Activated CD8-positive, alpha-beta T cell treated with anti-CD3 and anti-CD28 coated beads for 36 hours (primary cell): ENCODE measurements at regions not wholly inside any gene's neighbourhood (a gene's known extent, or its start where the extent isn't known, plus 50 kb on each side); places are given as distances from the start of the nearest gene placed in this dataset.
A peak's percentile ranks its signal among the peaks of the same experiment; 100 is the strongest.

Source experiments
- ATAC-seq: fragments of 200-7000 bp; cut with Tn5 transposase; one replicate; pipeline ENCODE4 v1.10.0; 2021; ENCODE audit warnings: mild to moderate bottlenecking, moderate library complexity
- CTCF ChIA-PET: fragments of 350-600 bp; sonication (Branson Sonifier 250); formaldehyde crosslinking; loops from one replicate; lab custom pipeline; 2021; ENCODE audit warnings: antibody characterized with exemption; lab: Charles Lee
- POLR2A ChIA-PET: fragments of 350-600 bp; sonication (Branson Sonifier 250); formaldehyde crosslinking; loops from one replicate; lab custom pipeline; 2021; ENCODE audit warnings: antibody characterized with exemption; lab: Charles Lee
- DNase-seq: peaks from one replicate; pipeline ENCODE4 v3.0.0-alpha.2; 2020
- H3K27ac Mint-ChIP-seq: one replicate; pipeline ENCODE4 v1.8.0; 2021; ENCODE audit warnings: mild to moderate bottlenecking, mixed read lengths
- H3K27me3 Mint-ChIP-seq: one replicate; pipeline ENCODE4 v1.8.0; 2021; ENCODE audit warnings: mixed read lengths
- H3K36me3 Mint-ChIP-seq: one replicate; pipeline ENCODE4 v1.8.0; 2021; ENCODE audit warnings: low read depth, mixed read lengths
- H3K4me1 Mint-ChIP-seq: one replicate; pipeline ENCODE4 v1.8.0; 2021; ENCODE audit warnings: low read depth, mixed read lengths
- H3K4me3 Mint-ChIP-seq: one replicate; pipeline ENCODE4 v1.8.0; 2021; ENCODE audit warnings: mild to moderate bottlenecking, moderate library complexity, mixed read lengths
- H3K9me3 Mint-ChIP-seq: one replicate; pipeline ENCODE4 v1.8.0; 2021; ENCODE audit warnings: mixed read lengths
- CTCF ChIP-seq: fragments of 200-600 bp; IDR thresholded peaks from one replicate; pipeline ENCODE4 v1.8.0; 2022; ENCODE audit warnings: antibody characterized with exemption, mild to moderate bottlenecking
- intact Hi-C: fragments of 100-400 bp; cut with micrococcal nuclease; formaldehyde crosslinking; loops from one replicate; pipeline ENCODE4 v1.10.0; 2022

- POLR2A ChIA-PET = interaction anchor here (1.5 kb wide), 1 partner anchor 10 kb away, joined by 3 read pairs; no protein-coding TSS in a partner anchor
- peaks cover 36% of the 10 kb centered on the region for H3K4me1 Mint-ChIP-seq
- intact Hi-C loops = no loop called here
- no peak for TF ChIP-seq CTCF
- CTCF ChIA-PET = interaction anchor here (1.6 kb wide), 1 partner anchor 37 kb away, joined by 4 read pairs; no protein-coding TSS in a partner anchor
- H3K27ac Mint-ChIP-seq = peak overlapping the region; percentile 81
- ATAC-seq (no peak), DNase-seq (no peak)
- H3K27me3 Mint-ChIP-seq = no peaks in the 10 kb centered on the region
- H3K36me3 Mint-ChIP-seq = peaks cover 13% of the 10 kb centered on the region
- H3K4me3 Mint-ChIP-seq = no peak overlapping the region
- H3K9me3 Mint-ChIP-seq = no peaks in the 10 kb centered on the region
Measured at GRCh38 chr19:34309368-34310138, 55.2 kb downstream of the GARRE1 start.

- Mint-ChIP-seq H3K36me3 (peaks cover 9% of the 10 kb centered on the region), H3K27ac (peak overlapping the region; percentile 71), H3K9me3 (no peaks in the 10 kb centered on the region), H3K4me3 (no peak overlapping the region), H3K4me1 (peaks cover 36% of the 10 kb centered on the region), H3K27me3 (no peaks in the 10 kb centered on the region)
- ATAC-seq = peak; percentile 24
- no peak for DNase-seq
- TF ChIP-seq CTCF = no peak
- intact Hi-C loops = no loop called here
- ChIA-PET CTCF (interaction anchor here (1.6 kb wide), 1 partner anchor 36 kb away, joined by 4 read pairs; no protein-coding TSS in a partner anchor), POLR2A (no interaction called here)
Measured at GRCh38 chr19:34310494-34310981, 54.5 kb upstream of the GPI start.

- peaks cover 9% of the 10 kb centered on the region for H3K36me3 Mint-ChIP-seq
- no peak overlapping the region for H3K4me3 Mint-ChIP-seq
- ATAC-seq (no peak), DNase-seq (no peak)
- intact Hi-C loops = no loop called here
- peaks cover 49% of the 10 kb centered on the region for H3K4me1 Mint-ChIP-seq
- no peak overlapping the region for H3K27ac Mint-ChIP-seq
- TF ChIP-seq CTCF = no peak
- ChIA-PET CTCF (no interaction called here), POLR2A (no interaction called here)
- no peaks in the 10 kb centered on the region for H3K9me3 Mint-ChIP-seq
- no peaks in the 10 kb centered on the region for H3K27me3 Mint-ChIP-seq
Measured at GRCh38 chr19:34313188-34313587, 51.8 kb upstream of the GPI start.

- ATAC-seq (no peak), DNase-seq (no peak)
- Mint-ChIP-seq H3K4me1 (peaks cover 38% of the 10 kb centered on the region), H3K4me3 (no peak overlapping the region), H3K9me3 (no peaks in the 10 kb centered on the region), H3K27ac (no peak overlapping the region), H3K36me3 (peaks cover 3% of the 10 kb centered on the region), H3K27me3 (no peaks in the 10 kb centered on the region)
- ChIA-PET CTCF (interaction anchor here (0.7 to 1.2 kb wide), 4 partner anchors 10 to 273 kb away, joined by 3 read pairs; no protein-coding TSS in a partner anchor), POLR2A (interaction anchor here (0.6 kb wide), 1 partner anchor 13 kb away, joined by 3 read pairs; no protein-coding TSS in a partner anchor)
- no peak for TF ChIP-seq CTCF
- intact Hi-C loops = no loop called here
Measured at GRCh38 chr19:34314437-34315313, 50.3 kb upstream of the GPI start.
